Adrenal gland (tissue), 9 donors: ENCODE measurements at regions not wholly inside any gene's neighbourhood (a gene's known extent, or its start where the extent isn't known, plus 50 kb on each side); places are given as distances from the start of the nearest gene placed in this dataset.

Source experiments
- DNase-seq, 7 donors: peaks; one replicate each; pipeline ENCODE4 v3.0.0-alpha.2; 2019 to 2020
- H3K27ac ChIP-seq, 5 donors: fragments of 200-600 bp; sonication (generic) in 4 of 5; 1 replicate in 3 of 5; 2 replicates in 2 of 5; pipeline versions ENCODE4 v1.5.1 to v1.8.0; 2016 to 2020; ENCODE audit warnings: mild to moderate bottlenecking in 1 of 5
- H3K27me3 ChIP-seq: fragments of 200-600 bp; 2 replicates; pipeline ENCODE4 v1.8.0; 2021
- H3K36me3 ChIP-seq, 2 donors: fragments of 200-600 bp; replicated peaks in 1 of 2; 1 replicate in 1 of 2; 2 replicates in 1 of 2; pipeline versions ENCODE4 v1.5.1 to v1.8.0; 2018 to 2022
- H3K4me1 ChIP-seq, 2 donors: fragments of 200-600 bp; replicated peaks in 1 of 2; 1 replicate in 1 of 2; 2 replicates in 1 of 2; pipeline versions ENCODE4 v1.5.1 to v1.8.0; 2018 to 2021
- H3K4me3 ChIP-seq, 4 donors: fragments of 200-600 bp; sonication (generic) in 3 of 4; one replicate each; pipeline ENCODE4 v1.5.1; 2016 to 2018
- H3K9me3 ChIP-seq, 3 donors: fragments of 200-600 bp; sonication (generic) in 1 of 3; replicated peaks in 1 of 3; 1 replicate in 2 of 3; 2 replicates in 1 of 3; pipeline versions ENCODE4 v1.5.1 to v1.8.0; 2016 to 2021
- POLR2A ChIP-seq, 2 donors: fragments of 450-650 bp; IDR thresholded peaks; one replicate each; pipeline ENCODE4 v1.6.1; 2017; ENCODE audit warnings: antibody characterized with exemption in 2 of 2, mild to moderate bottlenecking in 2 of 2, moderate library complexity in 1 of 2
- WGBS, 4 donors: extraction: QIAGEN DNeasy Blood & Tissue Kit in 2 of 4; methylation state at CpG; one replicate each; pipeline versions ENCODE4 v1.1.5 to v1.1.7; 2013 to 2017; 5-methylcytosine and 5-hydroxymethylcytosine counted together
- intact Hi-C, 2 donors: fragments of 100-400 bp; cut with DNase I; formaldehyde crosslinking; loops; one replicate each; pipeline versions ENCODE4 v1.14.1 to v1.15.0; 2022 to 2023
- TF ChIP-seq, protein P1 (sequence below), 6 experiments: fragments of 450-650 bp in 4 of 6; fragments of 200-600 bp in 2 of 6; sonication (generic) in 1 of 6; IDR thresholded peaks; 1 replicate in 5 of 6; 2 replicates in 1 of 6; pipeline versions ENCODE4 v1.5.1 to v1.8.0; 2016 to 2021; ENCODE audit warnings: antibody characterized with exemption in 6 of 6, mild to moderate bottlenecking in 2 of 6, moderate library complexity in 1 of 6
- donor health status: healthy with polysubstance abuse.
- donor health status: Bipolar disorder and iron deficiency.
- donor health status: DM: yes; HTN: yes; CAD: no.
- donor health status: DM: no; HTN: no; CAD: no.
- donor health status: DM: no; HTN: no; CAD: no.

DNA sequence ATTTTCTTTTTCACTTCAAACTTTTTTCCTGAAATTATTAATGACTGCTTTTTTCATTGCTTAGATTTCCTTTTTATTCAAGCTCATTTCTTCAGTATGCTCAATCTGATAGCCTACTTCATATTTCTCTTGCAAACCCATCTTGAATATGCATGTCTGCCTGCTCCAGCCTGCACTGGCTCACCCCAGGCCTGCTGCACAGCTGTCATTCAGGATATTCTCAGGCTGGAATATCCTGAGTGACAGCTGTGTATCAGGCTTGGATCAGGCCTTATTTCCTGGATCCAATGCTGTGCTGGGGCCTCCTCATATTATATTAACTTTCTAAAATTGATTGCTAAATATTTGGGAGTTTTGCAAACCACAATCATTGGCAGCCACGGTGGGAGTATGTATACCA, 120.2 kb upstream of the TNS3 start:
- no peaks in the 10 kb centered on the region for H3K9me3 ChIP-seq
- TF ChIP-seq POLR2A (IDR thresholded peaks at IDR 0.05): no peak
- TF ChIP-seq, protein P1, sequence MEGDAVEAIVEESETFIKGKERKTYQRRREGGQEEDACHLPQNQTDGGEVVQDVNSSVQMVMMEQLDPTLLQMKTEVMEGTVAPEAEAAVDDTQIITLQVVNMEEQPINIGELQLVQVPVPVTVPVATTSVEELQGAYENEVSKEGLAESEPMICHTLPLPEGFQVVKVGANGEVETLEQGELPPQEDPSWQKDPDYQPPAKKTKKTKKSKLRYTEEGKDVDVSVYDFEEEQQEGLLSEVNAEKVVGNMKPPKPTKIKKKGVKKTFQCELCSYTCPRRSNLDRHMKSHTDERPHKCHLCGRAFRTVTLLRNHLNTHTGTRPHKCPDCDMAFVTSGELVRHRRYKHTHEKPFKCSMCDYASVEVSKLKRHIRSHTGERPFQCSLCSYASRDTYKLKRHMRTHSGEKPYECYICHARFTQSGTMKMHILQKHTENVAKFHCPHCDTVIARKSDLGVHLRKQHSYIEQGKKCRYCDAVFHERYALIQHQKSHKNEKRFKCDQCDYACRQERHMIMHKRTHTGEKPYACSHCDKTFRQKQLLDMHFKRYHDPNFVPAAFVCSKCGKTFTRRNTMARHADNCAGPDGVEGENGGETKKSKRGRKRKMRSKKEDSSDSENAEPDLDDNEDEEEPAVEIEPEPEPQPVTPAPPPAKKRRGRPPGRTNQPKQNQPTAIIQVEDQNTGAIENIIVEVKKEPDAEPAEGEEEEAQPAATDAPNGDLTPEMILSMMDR (IDR thresholded peaks at IDR 0.05): no peak
- no peak overlapping the region for H3K4me3 ChIP-seq
- DNase-seq: peak in 1 of 7 donors; percentile 18
- H3K27me3 ChIP-seq: no peaks in the 10 kb centered on the region
- intact Hi-C loops: no loop called here
- no peaks in the 10 kb centered on the region for H3K4me1 ChIP-seq
- 71 to 100% (median 85%) methylated on average over 1 of the region's 1 CpG for WGBS, 4 donors
- no peak overlapping the region for H3K27ac ChIP-seq
- H3K36me3 ChIP-seq: no peaks in the 10 kb centered on the region

DNA sequence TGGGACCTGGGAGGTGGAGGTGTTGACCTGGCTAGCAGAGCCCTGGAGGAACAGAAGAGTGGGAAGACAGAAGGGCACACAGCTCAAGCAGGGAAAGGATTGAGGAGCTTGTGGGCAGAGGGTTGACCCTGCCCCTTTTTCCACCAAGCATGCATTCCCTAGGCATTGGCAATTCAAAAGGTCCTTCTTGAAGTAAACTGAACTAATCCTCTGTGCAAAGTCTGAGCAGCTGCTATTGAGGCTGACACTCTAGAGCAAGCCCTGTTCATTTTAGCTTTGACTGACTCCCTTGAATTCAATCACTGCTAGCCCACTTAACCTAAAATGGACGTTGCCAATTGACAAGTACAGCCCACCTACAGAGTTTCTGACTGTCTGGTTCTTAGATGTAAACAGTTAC, 116.5 kb upstream of the TNS3 start:
- Histone ChIP-seq H3K4me1 (peaks cover 0 to under 1% of the 10 kb centered on the region in 2 donors), H3K4me3 (no peak overlapping the region), H3K27me3 (no peaks in the 10 kb centered on the region), H3K27ac (no peak overlapping the region), H3K36me3 (no peaks in the 10 kb centered on the region), H3K9me3 (no peaks in the 10 kb centered on the region)
- intact Hi-C loops: no loop called here
- TF ChIP-seq, protein P1 (IDR thresholded peaks at IDR 0.05): no peak
- TF ChIP-seq POLR2A (IDR thresholded peaks at IDR 0.05): no peak
- DNase-seq: no peak
- 25 to 75% (median 59%) methylated on average over 1 of the region's 1 CpG for WGBS, 4 donors

DNA sequence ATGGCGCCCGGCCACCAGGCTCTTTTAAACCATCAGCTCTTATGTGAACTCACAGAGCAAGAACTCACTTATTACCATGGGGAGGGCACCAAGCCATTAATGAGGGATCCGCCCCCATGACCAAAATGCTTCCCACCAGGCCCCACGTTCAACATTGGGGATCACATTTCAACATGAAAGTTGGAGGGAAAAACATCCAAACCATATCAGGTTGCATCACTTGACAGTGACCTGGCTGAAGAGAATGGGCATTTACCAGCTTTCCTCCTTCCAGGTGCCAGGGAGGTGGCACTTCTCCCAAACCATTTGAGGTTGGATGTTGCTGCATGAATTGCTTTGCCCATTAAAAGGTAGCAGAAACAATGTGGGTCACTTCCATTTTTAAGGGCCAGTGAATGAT, 115.6 kb upstream of the TNS3 start:
- peak in 1 of 7 donors; percentile 18 for DNase-seq
- TF ChIP-seq POLR2A (IDR thresholded peaks at IDR 0.05): no peak
- TF ChIP-seq, protein P1 (IDR thresholded peaks at IDR 0.05): no peak
- no peaks in the 10 kb centered on the region for H3K9me3 ChIP-seq
- no peak overlapping the region for H3K27ac ChIP-seq
- WGBS, 4 donors: 78 to 95% (median 84%) methylated on average over 4 of the region's 4 CpGs
- no peak overlapping the region for H3K4me3 ChIP-seq
- intact Hi-C loops: no loop called here
- H3K36me3 ChIP-seq: no peaks in the 10 kb centered on the region
- no peaks in the 10 kb centered on the region for H3K27me3 ChIP-seq
- H3K4me1 ChIP-seq: peaks cover 0 to 4% of the 10 kb centered on the region in 2 donors

DNA sequence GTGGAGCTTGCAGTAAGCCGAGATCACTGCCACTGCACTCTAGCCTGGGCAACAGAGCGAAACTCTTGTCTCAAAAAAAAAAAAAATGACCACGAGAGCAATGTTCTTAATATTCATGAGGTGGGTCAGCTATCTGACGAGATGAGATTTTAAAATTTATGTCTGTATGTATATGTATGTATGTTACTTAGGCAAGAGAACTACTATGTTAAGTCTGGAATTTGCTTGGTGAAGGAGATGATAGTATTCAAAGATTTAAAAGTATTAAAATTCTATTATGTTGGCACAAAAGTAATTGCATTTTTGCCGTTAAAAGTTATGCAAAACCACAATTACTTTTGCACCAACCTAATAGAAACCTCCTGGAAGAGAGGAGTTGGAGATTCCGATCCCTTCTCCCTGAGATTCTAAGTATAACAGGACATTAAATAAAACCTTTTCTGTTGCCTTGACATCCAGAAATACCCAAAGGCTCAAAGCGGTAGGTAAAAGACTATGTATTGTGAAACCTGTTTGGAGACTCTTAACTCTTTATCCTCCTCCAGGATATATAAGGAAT, 114.3 kb upstream of the TNS3 start:
- H3K36me3 ChIP-seq: no peaks in the 10 kb centered on the region
- no peaks in the 10 kb centered on the region for H3K9me3 ChIP-seq
- no peak overlapping the region for H3K27ac ChIP-seq
- intact Hi-C loops: no loop called here
- WGBS, 4 donors: 86 to 92% (median 90%) methylated on average over 7 of the region's 7 CpGs
- no peak overlapping the region for H3K4me3 ChIP-seq
- H3K4me1 ChIP-seq: peaks cover 7 to 15% of the 10 kb centered on the region in 2 donors
- no peak for DNase-seq
- H3K27me3 ChIP-seq: no peaks in the 10 kb centered on the region
- no peak for TF ChIP-seq POLR2A (IDR thresholded peaks at IDR 0.05)
- TF ChIP-seq, protein P1 (IDR thresholded peaks at IDR 0.05): no peak
